Mesothelial cell of epicardium (in vitro differentiated cells): ENCODE measurements at regions not wholly inside any gene's neighbourhood (a gene's known extent, or its start where the extent isn't known, plus 50 kb on each side); places are given as distances from the start of the nearest gene placed in this dataset.

Experiments used
- DNase-seq, 2 experiments: peaks; one replicate each; pipeline ENCODE4 v3.0.0; 2021; ENCODE audit warnings: low spot score in 2 of 2; ENCODE audit not compliant: unreplicated experiment in 2 of 2
- H3K27ac Mint-ChIP-seq: 2 replicates; pipeline ENCODE4 v1.8.0; 2021; ENCODE audit warnings: mixed read lengths
- H3K27me3 Mint-ChIP-seq: 2 replicates; pipeline ENCODE4 v1.8.0; 2021; ENCODE audit warnings: low read depth, mixed read lengths
- H3K36me3 Mint-ChIP-seq: 2 replicates; pipeline ENCODE4 v1.8.0; 2021; ENCODE audit warnings: mixed read lengths
- H3K4me1 Mint-ChIP-seq: 2 replicates; pipeline ENCODE4 v1.8.0; 2021; ENCODE audit warnings: mixed read lengths
- H3K4me3 Mint-ChIP-seq: 2 replicates; pipeline ENCODE4 v1.8.0; 2021; ENCODE audit warnings: mild to moderate bottlenecking, moderate library complexity, mixed read lengths
- H3K9me3 Mint-ChIP-seq: 2 replicates; pipeline ENCODE4 v1.8.0; 2021; ENCODE audit warnings: mixed read lengths
- TF ChIP-seq, protein P1 (sequence below): fragments of 200-600 bp; sonication (generic); IDR thresholded peaks from one replicate; pipeline ENCODE4 v1.5.0; 2021; ENCODE audit warnings: antibody characterized with exemption; ENCODE audit not compliant: unreplicated experiment

DNA sequence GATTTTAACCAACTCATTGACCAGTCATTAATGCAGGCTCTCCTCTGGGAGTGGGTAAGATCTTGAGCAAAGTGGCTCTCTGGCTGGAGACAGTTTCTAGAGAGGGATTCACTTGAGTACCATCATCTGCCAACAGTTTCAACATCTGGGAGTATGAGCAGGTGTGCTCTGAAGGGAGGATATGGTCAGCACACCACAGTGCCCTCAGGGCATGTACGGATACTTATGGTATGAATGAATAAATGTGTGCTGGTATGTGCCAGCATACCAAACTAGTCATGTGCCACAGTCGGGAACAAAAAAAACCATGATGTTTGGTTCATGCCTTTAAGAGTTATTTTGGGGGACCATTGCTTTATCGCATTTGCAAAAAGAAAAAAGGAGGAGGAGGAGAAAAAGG, 1197.5 kb upstream of the TENM4 start:
- H3K4me3 Mint-ChIP-seq: no peak overlapping the region
- H3K36me3 Mint-ChIP-seq: no peaks in the 10 kb centered on the region
- H3K27me3 Mint-ChIP-seq: no peaks in the 10 kb centered on the region
- H3K4me1 Mint-ChIP-seq: peaks cover 21% of the 10 kb centered on the region
- TF ChIP-seq, protein P1, sequence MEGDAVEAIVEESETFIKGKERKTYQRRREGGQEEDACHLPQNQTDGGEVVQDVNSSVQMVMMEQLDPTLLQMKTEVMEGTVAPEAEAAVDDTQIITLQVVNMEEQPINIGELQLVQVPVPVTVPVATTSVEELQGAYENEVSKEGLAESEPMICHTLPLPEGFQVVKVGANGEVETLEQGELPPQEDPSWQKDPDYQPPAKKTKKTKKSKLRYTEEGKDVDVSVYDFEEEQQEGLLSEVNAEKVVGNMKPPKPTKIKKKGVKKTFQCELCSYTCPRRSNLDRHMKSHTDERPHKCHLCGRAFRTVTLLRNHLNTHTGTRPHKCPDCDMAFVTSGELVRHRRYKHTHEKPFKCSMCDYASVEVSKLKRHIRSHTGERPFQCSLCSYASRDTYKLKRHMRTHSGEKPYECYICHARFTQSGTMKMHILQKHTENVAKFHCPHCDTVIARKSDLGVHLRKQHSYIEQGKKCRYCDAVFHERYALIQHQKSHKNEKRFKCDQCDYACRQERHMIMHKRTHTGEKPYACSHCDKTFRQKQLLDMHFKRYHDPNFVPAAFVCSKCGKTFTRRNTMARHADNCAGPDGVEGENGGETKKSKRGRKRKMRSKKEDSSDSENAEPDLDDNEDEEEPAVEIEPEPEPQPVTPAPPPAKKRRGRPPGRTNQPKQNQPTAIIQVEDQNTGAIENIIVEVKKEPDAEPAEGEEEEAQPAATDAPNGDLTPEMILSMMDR: no peak
- H3K27ac Mint-ChIP-seq: no peak overlapping the region
- H3K9me3 Mint-ChIP-seq: no peaks in the 10 kb centered on the region
- DNase-seq: no peak

DNA sequence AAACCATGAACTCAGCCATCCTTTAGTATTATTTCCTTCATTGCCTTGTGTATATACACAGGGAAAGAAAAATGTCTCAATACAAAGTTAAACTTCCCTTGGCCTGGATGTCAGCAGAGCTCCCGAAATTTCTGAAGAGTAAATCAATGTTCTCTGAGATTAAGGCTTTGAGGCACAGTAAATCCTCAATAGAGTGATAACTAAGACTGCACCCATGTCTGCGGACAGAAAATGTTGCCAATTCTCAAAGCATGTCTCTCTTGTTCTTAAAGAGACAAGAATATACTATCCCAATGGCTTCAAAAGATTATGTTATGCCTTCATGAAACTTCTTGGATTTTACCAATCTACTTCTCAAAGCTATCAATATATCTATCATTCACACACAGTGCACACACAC, 1196.7 kb upstream of the TENM4 start:
- DNase-seq: no peak
- peaks cover 28% of the 10 kb centered on the region for H3K4me1 Mint-ChIP-seq
- H3K27me3 Mint-ChIP-seq: no peaks in the 10 kb centered on the region
- TF ChIP-seq, protein P1: no peak
- no peak overlapping the region for H3K4me3 Mint-ChIP-seq
- no peaks in the 10 kb centered on the region for H3K36me3 Mint-ChIP-seq
- no peaks in the 10 kb centered on the region for H3K9me3 Mint-ChIP-seq
- H3K27ac Mint-ChIP-seq: no peak overlapping the region

DNA sequence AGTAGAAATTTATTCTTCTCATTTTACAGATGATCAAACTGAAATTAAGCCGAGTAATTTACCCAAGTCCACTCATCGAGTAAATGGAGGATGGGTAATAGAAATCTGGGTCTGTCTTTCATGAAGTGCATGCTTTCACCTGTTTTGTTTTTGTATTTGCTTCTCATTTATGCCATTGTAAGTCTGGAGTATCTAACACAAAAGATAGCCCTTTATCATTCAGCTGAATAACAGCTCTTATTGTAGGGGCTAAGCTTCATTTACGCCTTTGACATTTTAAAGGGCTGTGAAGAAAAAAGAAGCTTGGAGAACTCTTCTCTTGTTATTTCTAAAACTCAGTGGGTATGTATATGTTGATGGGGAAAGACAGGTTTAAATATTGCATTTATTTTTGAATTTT, 1196.2 kb upstream of the TENM4 start:
- Mint-ChIP-seq H3K9me3 (no peaks in the 10 kb centered on the region), H3K27me3 (no peaks in the 10 kb centered on the region)

DNA sequence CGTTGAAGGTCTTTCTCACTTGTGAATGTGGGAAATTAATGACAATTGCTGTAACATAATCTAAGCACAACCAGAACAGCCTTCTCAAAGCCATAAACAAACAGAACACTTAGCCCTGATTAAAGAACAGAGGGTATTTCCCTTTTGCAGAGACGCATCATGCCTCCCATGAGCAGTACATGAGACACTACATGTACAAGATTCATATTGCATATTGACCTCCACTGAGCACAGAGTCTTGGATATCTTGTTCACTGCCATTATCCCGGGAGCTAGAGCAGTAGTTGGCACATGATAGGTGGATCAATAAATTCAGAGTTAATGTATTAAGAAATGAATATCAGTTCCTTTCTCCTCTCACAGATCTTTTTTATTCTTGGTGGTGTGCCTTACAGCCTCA, 1194.3 kb upstream of the TENM4 start:
- Mint-ChIP-seq H3K36me3 (no peaks in the 10 kb centered on the region), H3K4me3 (no peak overlapping the region), H3K27ac (no peak overlapping the region), H3K4me1 (peaks cover 31% of the 10 kb centered on the region), H3K27me3 (no peaks in the 10 kb centered on the region), H3K9me3 (no peaks in the 10 kb centered on the region)
- no peak for DNase-seq
- TF ChIP-seq, protein P1: no peak

More for the DNA sequence above, 1196.2 kb upstream of the TENM4 start:
- H3K27ac Mint-ChIP-seq: no peak overlapping the region
- H3K36me3 Mint-ChIP-seq: no peaks in the 10 kb centered on the region
- H3K4me3 Mint-ChIP-seq: no peak overlapping the region
- H3K4me1 Mint-ChIP-seq: peaks cover 31% of the 10 kb centered on the region
- TF ChIP-seq, protein P1: no peak
- DNase-seq: no peak

DNA sequence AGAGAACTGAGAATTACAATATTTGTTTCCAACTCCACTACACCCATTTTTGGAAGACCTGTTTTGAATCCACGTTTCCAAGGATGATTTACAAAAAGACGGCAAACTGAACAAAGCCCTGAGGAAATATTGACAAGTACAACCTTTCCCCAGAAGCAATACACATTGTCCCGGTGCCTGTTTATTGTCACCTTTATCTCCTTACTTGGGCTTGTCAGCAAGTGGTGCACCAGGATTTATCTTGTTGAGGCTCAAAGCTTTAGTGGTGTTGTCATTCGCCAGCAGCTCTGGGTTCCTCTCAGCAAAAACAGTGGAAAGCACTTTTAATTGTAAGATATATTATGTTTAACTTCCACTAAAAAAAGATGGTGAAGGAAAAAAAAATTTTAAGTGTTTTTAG, 1191.9 kb upstream of the TENM4 start:
- Mint-ChIP-seq H3K4me1 (peaks cover 28% of the 10 kb centered on the region), H3K27ac (no peak overlapping the region), H3K27me3 (no peaks in the 10 kb centered on the region), H3K9me3 (peaks cover 5% of the 10 kb centered on the region), H3K36me3 (peaks cover 2% of the 10 kb centered on the region), H3K4me3 (no peak overlapping the region)
- TF ChIP-seq, protein P1: no peak
- DNase-seq: no peak

DNA sequence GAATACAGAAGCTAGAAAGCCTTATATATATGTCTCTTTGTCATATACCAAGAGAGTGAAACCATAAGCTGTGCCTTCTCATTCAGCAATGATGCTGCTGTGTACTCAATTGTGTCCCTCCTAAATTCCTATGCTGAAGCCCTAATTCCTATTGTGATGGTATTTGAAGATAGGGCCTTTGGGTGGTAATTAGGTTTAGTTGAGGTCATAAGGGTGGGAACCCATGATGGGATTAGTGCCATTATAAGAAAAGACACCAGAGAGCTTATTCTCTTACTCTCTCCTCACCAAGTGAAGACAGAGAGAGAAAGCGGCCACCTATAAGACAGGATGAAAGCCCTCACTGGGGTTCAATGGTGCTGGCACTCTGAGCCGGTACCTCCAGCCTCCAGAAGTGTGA, 1191.3 kb upstream of the TENM4 start:
- Mint-ChIP-seq H3K9me3 (peaks cover 5% of the 10 kb centered on the region), H3K27me3 (no peaks in the 10 kb centered on the region), H3K27ac (no peak overlapping the region), H3K4me3 (no peak overlapping the region), H3K4me1 (peaks cover 26% of the 10 kb centered on the region), H3K36me3 (peaks cover 2% of the 10 kb centered on the region)
- TF ChIP-seq, protein P1: no peak
- DNase-seq: no peak
